ENCODE measurements at regions not wholly inside any gene's neighbourhood (a gene's known extent, or its start where the extent isn't known, plus 50 kb on each side); places are given as distances from the start of the nearest gene placed in this dataset.

GRCh38 chr9:107960916-107961315, 471.3 kb upstream of the KLF4 start (continued):
- TF ChIP-seq, protein P1, sequence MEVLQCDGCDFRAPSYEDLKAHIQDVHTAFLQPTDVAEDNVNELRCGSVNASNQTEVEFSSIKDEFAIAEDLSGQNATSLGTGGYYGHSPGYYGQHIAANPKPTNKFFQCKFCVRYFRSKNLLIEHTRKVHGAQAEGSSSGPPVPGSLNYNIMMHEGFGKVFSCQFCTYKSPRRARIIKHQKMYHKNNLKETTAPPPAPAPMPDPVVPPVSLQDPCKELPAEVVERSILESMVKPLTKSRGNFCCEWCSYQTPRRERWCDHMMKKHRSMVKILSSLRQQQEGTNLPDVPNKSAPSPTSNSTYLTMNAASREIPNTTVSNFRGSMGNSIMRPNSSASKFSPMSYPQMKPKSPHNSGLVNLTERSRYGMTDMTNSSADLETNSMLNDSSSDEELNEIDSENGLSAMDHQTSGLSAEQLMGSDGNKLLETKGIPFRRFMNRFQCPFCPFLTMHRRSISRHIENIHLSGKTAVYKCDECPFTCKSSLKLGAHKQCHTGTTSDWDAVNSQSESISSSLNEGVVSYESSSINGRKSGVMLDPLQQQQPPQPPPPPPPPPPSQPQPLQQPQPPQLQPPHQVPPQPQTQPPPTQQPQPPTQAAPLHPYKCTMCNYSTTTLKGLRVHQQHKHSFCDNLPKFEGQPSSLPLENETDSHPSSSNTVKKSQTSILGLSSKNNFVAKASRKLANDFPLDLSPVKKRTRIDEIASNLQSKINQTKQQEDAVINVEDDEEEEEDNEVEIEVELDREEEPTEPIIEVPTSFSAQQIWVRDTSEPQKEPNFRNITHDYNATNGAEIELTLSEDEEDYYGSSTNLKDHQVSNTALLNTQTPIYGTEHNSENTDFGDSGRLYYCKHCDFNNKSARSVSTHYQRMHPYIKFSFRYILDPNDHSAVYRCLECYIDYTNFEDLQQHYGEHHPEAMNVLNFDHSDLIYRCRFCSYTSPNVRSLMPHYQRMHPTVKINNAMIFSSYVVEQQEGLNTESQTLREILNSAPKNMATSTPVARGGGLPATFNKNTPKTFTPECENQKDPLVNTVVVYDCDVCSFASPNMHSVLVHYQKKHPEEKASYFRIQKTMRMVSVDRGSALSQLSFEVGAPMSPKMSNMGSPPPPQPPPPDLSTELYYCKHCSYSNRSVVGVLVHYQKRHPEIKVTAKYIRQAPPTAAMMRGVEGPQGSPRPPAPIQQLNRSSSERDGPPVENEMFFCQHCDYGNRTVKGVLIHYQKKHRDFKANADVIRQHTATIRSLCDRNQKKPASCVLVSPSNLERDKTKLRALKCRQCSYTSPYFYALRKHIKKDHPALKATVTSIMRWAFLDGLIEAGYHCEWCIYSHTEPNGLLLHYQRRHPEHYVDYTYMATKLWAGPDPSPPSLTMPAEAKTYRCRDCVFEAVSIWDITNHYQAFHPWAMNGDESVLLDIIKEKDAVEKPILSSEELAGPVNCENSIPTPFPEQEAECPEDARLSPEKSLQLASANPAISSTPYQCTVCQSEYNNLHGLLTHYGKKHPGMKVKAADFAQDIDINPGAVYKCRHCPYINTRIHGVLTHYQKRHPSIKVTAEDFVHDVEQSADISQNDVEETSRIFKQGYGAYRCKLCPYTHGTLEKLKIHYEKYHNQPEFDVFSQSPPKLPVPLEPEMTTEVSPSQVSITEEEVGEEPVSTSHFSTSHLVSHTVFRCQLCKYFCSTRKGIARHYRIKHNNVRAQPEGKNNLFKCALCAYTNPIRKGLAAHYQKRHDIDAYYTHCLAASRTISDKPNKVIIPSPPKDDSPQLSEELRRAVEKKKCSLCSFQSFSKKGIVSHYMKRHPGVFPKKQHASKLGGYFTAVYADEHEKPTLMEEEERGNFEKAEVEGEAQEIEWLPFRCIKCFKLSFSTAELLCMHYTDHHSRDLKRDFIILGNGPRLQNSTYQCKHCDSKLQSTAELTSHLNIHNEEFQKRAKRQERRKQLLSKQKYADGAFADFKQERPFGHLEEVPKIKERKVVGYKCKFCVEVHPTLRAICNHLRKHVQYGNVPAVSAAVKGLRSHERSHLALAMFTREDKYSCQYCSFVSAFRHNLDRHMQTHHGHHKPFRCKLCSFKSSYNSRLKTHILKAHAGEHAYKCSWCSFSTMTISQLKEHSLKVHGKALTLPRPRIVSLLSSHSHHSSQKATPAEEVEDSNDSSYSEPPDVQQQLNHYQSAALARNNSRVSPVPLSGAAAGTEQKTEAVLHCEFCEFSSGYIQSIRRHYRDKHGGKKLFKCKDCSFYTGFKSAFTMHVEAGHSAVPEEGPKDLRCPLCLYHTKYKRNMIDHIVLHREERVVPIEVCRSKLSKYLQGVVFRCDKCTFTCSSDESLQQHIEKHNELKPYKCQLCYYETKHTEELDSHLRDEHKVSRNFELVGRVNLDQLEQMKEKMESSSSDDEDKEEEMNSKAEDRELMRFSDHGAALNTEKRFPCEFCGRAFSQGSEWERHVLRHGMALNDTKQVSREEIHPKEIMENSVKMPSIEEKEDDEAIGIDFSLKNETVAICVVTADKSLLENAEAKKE (CRISPR knock-in tag; IDR thresholded peaks at IDR 0.05): no peak
- TF ChIP-seq CTCF (conservative IDR thresholded peaks at IDR 0.05; ENCODE audit: low read depth in 2 of 2) (no peak), CREB1 (CRISPR knock-in tag; IDR thresholded peaks at IDR 0.05; ENCODE audit: low read depth) (no peak)

GRCh38 chr9:107954312-107954711, 464.7 kb upstream of the KLF4 start:
- H3K36me3 Mint-ChIP-seq (ENCODE audit: low read depth): peaks cover 3% of the 10 kb centered on the region; the same call in 2 of the 3 replicates
- H3K9me3 Mint-ChIP-seq: peaks cover 23% of the 10 kb centered on the region
- Histone ChIP-seq H3K4me1 (ENCODE audit: insufficient read depth) (no peaks in the 10 kb centered on the region), H4K20me1 (replicated peaks; ENCODE audit: insufficient read depth) (no peaks in the 10 kb centered on the region), H3K27me3 (ENCODE audit: insufficient read depth) (no peaks in the 10 kb centered on the region), H3F3A (replicated peaks; ENCODE audit: low read depth) (no peaks in the 10 kb centered on the region), H3K79me2 (replicated peaks; ENCODE audit: insufficient read depth) (no peaks in the 10 kb centered on the region), H2AFZ (no peak overlapping the region), H3K36me3 (ENCODE audit: insufficient read depth) (no peaks in the 10 kb centered on the region), H3K9me2 (ENCODE audit: insufficient read depth) (peaks cover 16% of the 10 kb centered on the region; the same call in 1 of the 2 replicates), H3K4me2 (no peak overlapping the region), H3K4me3 (no peak overlapping the region), H3K27ac (ENCODE audit: low read depth) (no peak overlapping the region)
- H3K4me3 Mint-ChIP-seq: no peak overlapping the region
- no peak for ATAC-seq
- H3K4me1 Mint-ChIP-seq: no peaks in the 10 kb centered on the region
- no peak overlapping the region for H3K27ac Mint-ChIP-seq
- DNase-seq (ENCODE audit: low spot score): no peak
- no peaks in the 10 kb centered on the region for H3K27me3 Mint-ChIP-seq (ENCODE audit: insufficient read depth, low read depth, poor library complexity)
- TF ChIP-seq POLR2AphosphoS5 (IDR thresholded peaks at IDR 0.05; ENCODE audit: low read depth) (no peak), NANOG (IDR thresholded peaks at IDR 0.05; ENCODE audit: borderline replicate concordance) (no peak), ZNF331 (CRISPR knock-in tag; IDR thresholded peaks at IDR 0.05; ENCODE audit: low read depth) (no peak), STAT1 (IDR thresholded peaks at IDR 0.05; ENCODE audit: unreplicated experiment) (no peak), ZNF114 (CRISPR knock-in tag; IDR thresholded peaks at IDR 0.05) (no peak)

Measured in GM23338 (cell line).